ENCODE measurements at regions not wholly inside any gene's neighbourhood (a gene's known extent, or its start where the extent isn't known, plus 50 kb on each side); places are given as distances from the start of the nearest gene placed in this dataset.

DNA sequence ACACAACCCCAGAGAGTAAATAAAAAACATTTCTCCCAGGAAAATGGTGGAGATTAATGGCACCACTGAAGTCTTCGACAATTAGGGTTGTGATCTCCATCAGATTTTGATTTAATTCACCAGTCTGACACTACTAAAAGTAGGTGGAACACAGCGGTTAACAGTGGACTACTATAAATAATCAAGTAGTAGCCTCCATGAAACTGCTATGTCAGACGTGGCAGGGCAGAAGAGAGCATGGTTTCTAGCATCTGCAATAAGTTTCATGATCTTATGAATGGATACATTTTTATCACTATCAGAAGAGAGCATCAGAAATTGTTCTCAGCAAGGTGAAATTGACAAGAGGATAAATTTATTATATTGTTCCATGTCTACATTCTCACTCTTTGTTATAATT, 1706.6 kb downstream of the MRPL39 start:
- no peaks in the 10 kb centered on the region for H3K36me3 ChIP-seq (ENCODE audit: insufficient read depth, low read length)
- H3K9me3 ChIP-seq (ENCODE audit: insufficient read depth, low read depth, low read length): peaks cover 4% of the 10 kb centered on the region

DNA sequence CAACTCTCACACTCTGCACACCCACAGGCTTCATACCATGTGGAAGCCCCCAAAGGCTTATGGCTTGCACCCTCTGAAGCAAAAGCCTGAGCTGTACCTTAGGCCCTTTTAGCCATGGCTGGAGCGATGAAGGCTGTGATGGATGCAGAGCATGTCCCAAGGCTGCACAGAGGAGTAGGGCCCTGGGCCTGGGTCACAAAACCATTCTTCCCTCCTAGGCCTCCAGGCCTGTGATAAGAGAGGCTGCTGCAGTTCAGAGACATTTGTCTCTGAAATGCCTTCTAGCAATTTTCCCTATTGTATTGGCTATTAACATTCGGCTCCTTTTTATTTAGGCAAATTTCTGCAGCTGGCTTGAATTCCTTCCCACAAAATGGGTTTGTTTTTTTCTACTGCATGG, 1707.7 kb downstream of the MRPL39 start:
- H3K27me3 Mint-ChIP-seq (ENCODE audit: low read depth, unreplicated experiment): no peaks in the 10 kb centered on the region

More for the DNA sequence above, 1706.6 kb downstream of the MRPL39 start:
- Histone ChIP-seq H3K4me1 (ENCODE audit: insufficient read depth, low read length) (no peaks in the 10 kb centered on the region), H2AFZ (ENCODE audit: low read depth, low read length) (no peak overlapping the region), H3K4me2 (ENCODE audit: low read length) (no peak overlapping the region), H4K20me1 (ENCODE audit: insufficient read depth, low read length) (no peaks in the 10 kb centered on the region), H3K4me3 (ENCODE audit: insufficient read depth, low read depth, low read length) (no peak overlapping the region), H3K9ac (ENCODE audit: low read length) (no peak overlapping the region), H3K27me3 (ENCODE audit: insufficient read depth, low read length) (no peaks in the 10 kb centered on the region), H3K27ac (ENCODE audit: low read depth, low read length) (no peak overlapping the region), H3K79me2 (ENCODE audit: insufficient read depth, low read length) (no peaks in the 10 kb centered on the region)
- no peak overlapping the region for H3K27ac Mint-ChIP-seq (ENCODE audit: unreplicated experiment)
- FAIRE-seq (no peak), DNase-seq (ENCODE audit: low read depth) (no peak)
- peaks cover 4% of the 10 kb centered on the region for H3K9me3 Mint-ChIP-seq (ENCODE audit: unreplicated experiment)
- TF ChIP-seq, protein P1, sequence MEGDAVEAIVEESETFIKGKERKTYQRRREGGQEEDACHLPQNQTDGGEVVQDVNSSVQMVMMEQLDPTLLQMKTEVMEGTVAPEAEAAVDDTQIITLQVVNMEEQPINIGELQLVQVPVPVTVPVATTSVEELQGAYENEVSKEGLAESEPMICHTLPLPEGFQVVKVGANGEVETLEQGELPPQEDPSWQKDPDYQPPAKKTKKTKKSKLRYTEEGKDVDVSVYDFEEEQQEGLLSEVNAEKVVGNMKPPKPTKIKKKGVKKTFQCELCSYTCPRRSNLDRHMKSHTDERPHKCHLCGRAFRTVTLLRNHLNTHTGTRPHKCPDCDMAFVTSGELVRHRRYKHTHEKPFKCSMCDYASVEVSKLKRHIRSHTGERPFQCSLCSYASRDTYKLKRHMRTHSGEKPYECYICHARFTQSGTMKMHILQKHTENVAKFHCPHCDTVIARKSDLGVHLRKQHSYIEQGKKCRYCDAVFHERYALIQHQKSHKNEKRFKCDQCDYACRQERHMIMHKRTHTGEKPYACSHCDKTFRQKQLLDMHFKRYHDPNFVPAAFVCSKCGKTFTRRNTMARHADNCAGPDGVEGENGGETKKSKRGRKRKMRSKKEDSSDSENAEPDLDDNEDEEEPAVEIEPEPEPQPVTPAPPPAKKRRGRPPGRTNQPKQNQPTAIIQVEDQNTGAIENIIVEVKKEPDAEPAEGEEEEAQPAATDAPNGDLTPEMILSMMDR (IDR thresholded peaks at IDR 0.05; ENCODE audit: insufficient read depth, low read depth, low read length): no peak
- no peak for TF ChIP-seq EZH2 (IDR thresholded peaks at IDR 0.05; ENCODE audit: insufficient read depth, low read length)
- no peak overlapping the region for H3K4me3 Mint-ChIP-seq (ENCODE audit: unreplicated experiment)
- H3K36me3 Mint-ChIP-seq (ENCODE audit: low read depth, unreplicated experiment): no peaks in the 10 kb centered on the region
- H3K27me3 Mint-ChIP-seq (ENCODE audit: low read depth, unreplicated experiment): no peaks in the 10 kb centered on the region
- H3K4me1 Mint-ChIP-seq (ENCODE audit: low read depth, unreplicated experiment): no peaks in the 10 kb centered on the region

DNA sequence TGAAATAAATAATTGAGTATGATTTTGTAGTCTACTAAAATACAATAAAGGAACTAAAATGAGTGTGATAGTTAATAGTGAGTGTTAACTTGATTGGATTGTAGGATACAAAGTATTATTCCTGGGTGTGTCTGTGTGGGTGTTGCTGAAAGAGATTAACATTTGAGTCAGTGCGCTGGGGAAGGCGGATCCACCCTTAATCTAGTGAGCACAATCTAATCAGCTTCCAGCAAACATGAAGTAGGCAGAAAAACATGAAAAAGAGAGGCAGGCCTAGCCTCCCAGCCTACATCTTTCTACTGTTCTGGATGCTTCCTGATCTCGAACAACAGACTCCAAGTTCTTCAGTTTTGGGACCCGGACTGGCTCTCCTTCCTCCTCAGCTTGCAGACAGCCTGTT, 1716.6 kb downstream of the MRPL39 start:
- Mint-ChIP-seq H3K36me3 (ENCODE audit: low read depth, unreplicated experiment) (no peaks in the 10 kb centered on the region), H3K27ac (ENCODE audit: unreplicated experiment) (no peak overlapping the region), H3K27me3 (ENCODE audit: low read depth, unreplicated experiment) (no peaks in the 10 kb centered on the region), H3K4me3 (ENCODE audit: unreplicated experiment) (no peak overlapping the region), H3K9me3 (ENCODE audit: unreplicated experiment) (no peaks in the 10 kb centered on the region), H3K4me1 (ENCODE audit: low read depth, unreplicated experiment) (no peaks in the 10 kb centered on the region)
- Histone ChIP-seq H3K9me3 (ENCODE audit: insufficient read depth, low read depth, low read length) (no peaks in the 10 kb centered on the region), H3K4me1 (ENCODE audit: insufficient read depth, low read length) (no peaks in the 10 kb centered on the region), H3K4me2 (ENCODE audit: low read length) (no peak overlapping the region), H3K9ac (ENCODE audit: low read length) (no peak overlapping the region), H3K27ac (ENCODE audit: low read depth, low read length) (no peak overlapping the region), H3K79me2 (ENCODE audit: insufficient read depth, low read length) (no peaks in the 10 kb centered on the region), H3K4me3 (ENCODE audit: insufficient read depth, low read depth, low read length) (no peak overlapping the region), H4K20me1 (ENCODE audit: insufficient read depth, low read length) (no peaks in the 10 kb centered on the region), H3K27me3 (ENCODE audit: insufficient read depth, low read length) (no peaks in the 10 kb centered on the region), H3K36me3 (ENCODE audit: insufficient read depth, low read length) (no peaks in the 10 kb centered on the region), H2AFZ (ENCODE audit: low read depth, low read length) (no peak overlapping the region)
- TF ChIP-seq, protein P1 (IDR thresholded peaks at IDR 0.05; ENCODE audit: insufficient read depth, low read depth, low read length): no peak
- no peak for TF ChIP-seq EZH2 (IDR thresholded peaks at IDR 0.05; ENCODE audit: insufficient read depth, low read length)
- FAIRE-seq (no peak), DNase-seq (ENCODE audit: low read depth) (no peak)

More for the DNA sequence above, 1707.7 kb downstream of the MRPL39 start:
- TF ChIP-seq, protein P1 (IDR thresholded peaks at IDR 0.05; ENCODE audit: insufficient read depth, low read depth, low read length): no peak
- TF ChIP-seq EZH2 (IDR thresholded peaks at IDR 0.05; ENCODE audit: insufficient read depth, low read length): no peak
- Mint-ChIP-seq H3K4me1 (ENCODE audit: low read depth, unreplicated experiment) (no peaks in the 10 kb centered on the region), H3K36me3 (ENCODE audit: low read depth, unreplicated experiment) (no peaks in the 10 kb centered on the region), H3K27ac (ENCODE audit: unreplicated experiment) (no peak overlapping the region), H3K9me3 (ENCODE audit: unreplicated experiment) (peaks cover 4% of the 10 kb centered on the region), H3K4me3 (ENCODE audit: unreplicated experiment) (no peak overlapping the region)
- DNase-seq (ENCODE audit: low read depth) (no peak), FAIRE-seq (no peak)
- no peak overlapping the region for H3K4me3 ChIP-seq (ENCODE audit: insufficient read depth, low read depth, low read length)
- H3K36me3 ChIP-seq (ENCODE audit: insufficient read depth, low read length): no peaks in the 10 kb centered on the region
- H3K27me3 ChIP-seq (ENCODE audit: insufficient read depth, low read length): no peaks in the 10 kb centered on the region
- no peaks in the 10 kb centered on the region for H3K79me2 ChIP-seq (ENCODE audit: insufficient read depth, low read length)
- no peak overlapping the region for H3K4me2 ChIP-seq (ENCODE audit: low read length)
- H3K9me3 ChIP-seq (ENCODE audit: insufficient read depth, low read depth, low read length): peaks cover 4% of the 10 kb centered on the region
- H3K4me1 ChIP-seq (ENCODE audit: insufficient read depth, low read length): no peaks in the 10 kb centered on the region
- no peaks in the 10 kb centered on the region for H4K20me1 ChIP-seq (ENCODE audit: insufficient read depth, low read length)
- H3K27ac ChIP-seq (ENCODE audit: low read depth, low read length): no peak overlapping the region
- no peak overlapping the region for H2AFZ ChIP-seq (ENCODE audit: low read depth, low read length)
- no peak overlapping the region for H3K9ac ChIP-seq (ENCODE audit: low read length)

Data from astrocyte (in vitro differentiated cells and primary cell).